PC-3 (cell line): ENCODE measurements at regions not wholly inside any gene's neighbourhood (a gene's known extent, or its start where the extent isn't known, plus 50 kb on each side); places are given as distances from the start of the nearest gene placed in this dataset.

Experiments
- ATAC-seq: fragments of 200-7000 bp; cut with Tn5 transposase; 2 replicates; pipeline ENCODE4 v1.9.1; 2020; ENCODE audit warnings: mild to moderate bottlenecking, moderate library complexity
- BruUV-seq: library from RNA; stranded (reverse); fragments of 400-500 nt; replicated peaks from 2 replicates; lab custom pipeline; 2021; lab: Mats Ljungman, UMichigan
- CTCF ChIA-PET: fragments of 300-600 bp; sonication (Branson Sonifier 250); formaldehyde crosslinking; loops from one replicate; lab custom pipeline; 2022; ENCODE audit warnings: antibody characterized with exemption; lab: Charles Lee
- POLR2A ChIA-PET: fragments of 300-600 bp; sonication (Branson Sonifier 250); formaldehyde crosslinking; loops from one replicate; lab custom pipeline; 2022; ENCODE audit warnings: antibody characterized with exemption; ENCODE audit not compliant: unreplicated experiment; lab: Charles Lee
- DNase-seq: peaks from one replicate; pipeline ENCODE4 v3.0.0-alpha.2; 2015
- H2AFZ ChIP-seq: fragments of 300-600 bp; sonication (generic); 2 replicates; pipeline ENCODE4 v1.6.0; 2016; ENCODE audit warnings: antibody characterized with exemption, low read length
- H3F3A ChIP-seq: fragments of 300-600 bp; sonication (generic); one replicate; pipeline ENCODE4 v1.6.0; 2017; ENCODE audit warnings: antibody characterized with exemption, low read length, control low read depth, mild to moderate bottlenecking; ENCODE audit not compliant: unreplicated experiment
- H3K27ac ChIP-seq: fragments of 300-600 bp; sonication (generic); 2 replicates; pipeline ENCODE4 v1.5.1; 2016; ENCODE audit warnings: mild to moderate bottlenecking, low read length
- H3K27me3 ChIP-seq: fragments of 300-600 bp; sonication (generic); 2 replicates; pipeline ENCODE4 v1.6.1; 2016; ENCODE audit warnings: low read length, mixed read lengths
- H3K36me3 ChIP-seq: fragments of 300-600 bp; sonication (generic); 2 replicates; pipeline ENCODE4 v1.6.1; 2016; ENCODE audit warnings: low read depth, mixed run types, low read length, mixed read lengths
- H3K4me1 ChIP-seq: fragments of 300-600 bp; sonication (generic); 2 replicates; pipeline ENCODE4 v1.5.1; 2016; ENCODE audit warnings: low read length; ENCODE audit not compliant: insufficient read depth
- H3K4me2 ChIP-seq: fragments of 300-600 bp; sonication (generic); 2 replicates; pipeline ENCODE4 v1.6.0; 2016; ENCODE audit warnings: low read length
- H3K4me3 ChIP-seq: fragments of 300-600 bp; sonication (generic); 2 replicates; pipeline ENCODE4 v1.5.1; 2016; ENCODE audit warnings: mild to moderate bottlenecking, low read length, mixed read lengths
- H3K79me2 ChIP-seq: fragments of 300-600 bp; sonication (generic); 2 replicates; pipeline ENCODE4 v1.6.1; 2017; ENCODE audit warnings: low read length, mixed read lengths
- H3K9ac ChIP-seq: fragments of 300-600 bp; sonication (generic); 2 replicates; pipeline ENCODE4 v1.6.0; 2016; ENCODE audit warnings: mild to moderate bottlenecking, low read length
- H3K9me2 ChIP-seq: fragments of 300-600 bp; sonication (generic); replicated peaks from 2 replicates; pipeline ENCODE4 v1.6.1; 2016; ENCODE audit warnings: mixed run types, low read length, mixed read lengths
- H3K9me3 ChIP-seq: fragments of 300-600 bp; sonication (generic); 2 replicates; pipeline ENCODE4 v1.6.1; 2016; ENCODE audit warnings: low read length, mixed read lengths
- H4K20me1 ChIP-seq: fragments of 300-600 bp; sonication (generic); 2 replicates; pipeline ENCODE4 v1.6.1; 2016; ENCODE audit warnings: low read length, mixed read lengths
- CTCF ChIP-seq: fragments of 300-600 bp; sonication (generic); conservative IDR thresholded peaks from 2 replicates; pipeline ENCODE4 v1.5.1; 2017; ENCODE audit warnings: antibody characterized with exemption, low read depth, mild to moderate bottlenecking, low read length
- EZH2 ChIP-seq: fragments of 300-600 bp; sonication (generic); IDR thresholded peaks from one replicate; pipeline ENCODE4 v1.6.1; 2017; ENCODE audit warnings: antibody characterized with exemption, mild to moderate bottlenecking, low read length; ENCODE audit not compliant: unreplicated experiment
- EZH2phosphoT487 ChIP-seq: fragments of 300-600 bp; sonication (generic); IDR thresholded peaks from 2 replicates; pipeline ENCODE4 v1.6.1; 2018; ENCODE audit warnings: mild to moderate bottlenecking, antibody characterized with exemption, low read length, borderline replicate concordance
- intact Hi-C: fragments of 100-400 bp; cut with micrococcal nuclease; formaldehyde crosslinking; loops from 2 replicates; pipeline ENCODE4 v1.9.0; 2023

GRCh38 chr1:195045072-195045471 lies 1563.2 kb downstream of the KCNT2 start:
- TF ChIP-seq CTCF (no peak), EZH2 (no peak), EZH2phosphoT487 (no peak)
- Histone ChIP-seq H3K4me3 (no peak overlapping the region), H3K27me3 (no peaks in the 10 kb centered on the region), H3K4me2 (no peak overlapping the region), H3K9ac (no peak overlapping the region), H2AFZ (no peak overlapping the region), H3K4me1 (no peaks in the 10 kb centered on the region), H3K36me3 (no peaks in the 10 kb centered on the region), H3K9me3 (no peaks in the 10 kb centered on the region), H3K27ac (no peak overlapping the region), H3K9me2 (no peaks in the 10 kb centered on the region), H4K20me1 (no peaks in the 10 kb centered on the region), H3K79me2 (no peaks in the 10 kb centered on the region), H3F3A (no peaks in the 10 kb centered on the region)
- no TSS peak for BruUV-seq
- DNase-seq (no peak), ATAC-seq (no peak)
- POLR2A ChIA-PET = no interaction called here
- CTCF ChIA-PET = no interaction called here
- intact Hi-C loops = no loop called here

GRCh38 chr1:195030793-195031192 lies 1577.4 kb downstream of the KCNT2 start:
- Histone ChIP-seq H4K20me1 (no peaks in the 10 kb centered on the region), H3K79me2 (no peaks in the 10 kb centered on the region), H3K9me3 (no peaks in the 10 kb centered on the region), H3K36me3 (no peaks in the 10 kb centered on the region), H3K27ac (no peak overlapping the region), H2AFZ (no peak overlapping the region), H3K27me3 (no peaks in the 10 kb centered on the region), H3K9ac (no peak overlapping the region), H3K4me1 (no peaks in the 10 kb centered on the region), H3K4me2 (no peak overlapping the region), H3F3A (no peaks in the 10 kb centered on the region), H3K9me2 (no peaks in the 10 kb centered on the region), H3K4me3 (no peak overlapping the region)
- no TSS peak for BruUV-seq
- POLR2A ChIA-PET = no interaction called here
- intact Hi-C loops = no loop called here
- CTCF ChIA-PET = no interaction called here
- TF ChIP-seq EZH2phosphoT487 (no peak), EZH2 (no peak), CTCF (no peak)
- DNase-seq (no peak), ATAC-seq (no peak)

GRCh38 chr1:195026792-195027191 lies 1581.4 kb downstream of the KCNT2 start:
- DNase-seq (no peak), ATAC-seq (no peak)
- Histone ChIP-seq H3K9me3 (no peaks in the 10 kb centered on the region), H3K9me2 (no peaks in the 10 kb centered on the region), H3K4me2 (no peak overlapping the region), H2AFZ (no peak overlapping the region), H3K36me3 (no peaks in the 10 kb centered on the region), H3K27ac (no peak overlapping the region), H3K4me1 (no peaks in the 10 kb centered on the region), H3K9ac (no peak overlapping the region), H3F3A (no peaks in the 10 kb centered on the region), H3K79me2 (no peaks in the 10 kb centered on the region), H3K27me3 (no peaks in the 10 kb centered on the region), H4K20me1 (no peaks in the 10 kb centered on the region), H3K4me3 (no peak overlapping the region)
- ChIA-PET POLR2A (no interaction called here), CTCF (no interaction called here)
- no TSS peak for BruUV-seq
- TF ChIP-seq EZH2phosphoT487 = no peak
- TF ChIP-seq CTCF = no peak
- TF ChIP-seq EZH2 = no peak
- intact Hi-C loops = no loop called here
